Upper lobe of right lung (tissue), 1 donor: ENCODE measurements at regions not wholly inside any gene's neighbourhood (a gene's known extent, or its start where the extent isn't known, plus 50 kb on each side); places are given as distances from the start of the nearest gene placed in this dataset.

Experiments
- ATAC-seq: fragments of 200-7000 bp; cut with Tn5 transposase; one replicate; pipeline ENCODE4 v1.9.1; 2020; ENCODE audit warnings: mild to moderate bottlenecking, moderate library complexity
- DNase-seq: peaks from one replicate; pipeline ENCODE4 v3.0.0-alpha.2; 2020
- H3K27ac ChIP-seq: fragments of 200-600 bp; one replicate; pipeline ENCODE4 v1.8.0; 2022
- H3K27me3 ChIP-seq: fragments of 200-600 bp; one replicate; pipeline ENCODE4 v1.8.0; 2022; ENCODE audit warnings: mild to moderate bottlenecking
- H3K36me3 ChIP-seq: fragments of 200-600 bp; one replicate; pipeline ENCODE4 v1.8.0; 2022
- H3K4me1 ChIP-seq: fragments of 200-600 bp; one replicate; pipeline ENCODE4 v1.8.0; 2022
- H3K4me3 ChIP-seq: fragments of 200-600 bp; one replicate; pipeline ENCODE4 v1.8.0; 2022; ENCODE audit warnings: mild to moderate bottlenecking
- H3K9me3 ChIP-seq: fragments of 200-600 bp; one replicate; pipeline ENCODE4 v1.8.0; 2022
- intact Hi-C: fragments of 100-400 bp; cut with DNase I; formaldehyde crosslinking; loops from one replicate; pipeline ENCODE4 v1.11.0; 2022
- TF ChIP-seq, protein P1 (sequence below): fragments of 200-600 bp; IDR thresholded peaks from one replicate; pipeline ENCODE4 v1.8.0; 2022; ENCODE audit warnings: antibody characterized with exemption
- donor health status: DM: no; HTN: yes; CAD: no; lungs with severe emphysema.

DNA sequence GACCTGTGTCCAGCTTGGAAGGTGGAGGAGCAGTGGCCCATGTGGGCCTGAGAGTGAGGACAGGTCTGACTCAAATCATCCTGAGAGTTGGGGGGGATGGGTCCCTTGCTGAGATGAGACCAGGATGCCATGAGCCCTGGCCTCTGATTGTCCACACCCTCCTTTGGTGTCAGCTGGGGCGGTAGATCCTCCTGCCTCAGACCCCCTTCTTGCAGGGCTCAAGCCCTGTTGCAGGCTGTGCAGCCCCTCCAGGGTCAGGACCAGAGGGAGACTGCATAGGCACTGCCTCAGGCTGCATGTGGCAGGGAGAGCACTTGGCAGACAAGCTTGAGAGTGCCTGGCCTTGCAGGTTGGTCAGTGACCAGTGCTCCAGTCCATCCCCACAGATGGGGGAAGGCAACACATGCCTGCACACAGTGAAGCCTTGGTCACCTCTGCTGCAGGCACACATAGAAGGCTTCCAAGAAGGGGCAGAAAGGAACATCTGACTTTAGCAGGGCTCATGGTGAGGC lies 82.2 kb upstream of the ACTRT2 start:
- H3K4me1 ChIP-seq, result no peaks in the 10 kb centered on the region
- no peaks in the 10 kb centered on the region for H3K9me3 ChIP-seq
- H3K4me3 ChIP-seq, result no peak overlapping the region
- no peak for DNase-seq
- intact Hi-C loops, result no loop called here
- H3K36me3 ChIP-seq, result no peaks in the 10 kb centered on the region
- TF ChIP-seq, protein P1, sequence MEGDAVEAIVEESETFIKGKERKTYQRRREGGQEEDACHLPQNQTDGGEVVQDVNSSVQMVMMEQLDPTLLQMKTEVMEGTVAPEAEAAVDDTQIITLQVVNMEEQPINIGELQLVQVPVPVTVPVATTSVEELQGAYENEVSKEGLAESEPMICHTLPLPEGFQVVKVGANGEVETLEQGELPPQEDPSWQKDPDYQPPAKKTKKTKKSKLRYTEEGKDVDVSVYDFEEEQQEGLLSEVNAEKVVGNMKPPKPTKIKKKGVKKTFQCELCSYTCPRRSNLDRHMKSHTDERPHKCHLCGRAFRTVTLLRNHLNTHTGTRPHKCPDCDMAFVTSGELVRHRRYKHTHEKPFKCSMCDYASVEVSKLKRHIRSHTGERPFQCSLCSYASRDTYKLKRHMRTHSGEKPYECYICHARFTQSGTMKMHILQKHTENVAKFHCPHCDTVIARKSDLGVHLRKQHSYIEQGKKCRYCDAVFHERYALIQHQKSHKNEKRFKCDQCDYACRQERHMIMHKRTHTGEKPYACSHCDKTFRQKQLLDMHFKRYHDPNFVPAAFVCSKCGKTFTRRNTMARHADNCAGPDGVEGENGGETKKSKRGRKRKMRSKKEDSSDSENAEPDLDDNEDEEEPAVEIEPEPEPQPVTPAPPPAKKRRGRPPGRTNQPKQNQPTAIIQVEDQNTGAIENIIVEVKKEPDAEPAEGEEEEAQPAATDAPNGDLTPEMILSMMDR, result no peak
- no peak overlapping the region for H3K27ac ChIP-seq
- no peak for ATAC-seq
- H3K27me3 ChIP-seq, result no peaks in the 10 kb centered on the region

DNA sequence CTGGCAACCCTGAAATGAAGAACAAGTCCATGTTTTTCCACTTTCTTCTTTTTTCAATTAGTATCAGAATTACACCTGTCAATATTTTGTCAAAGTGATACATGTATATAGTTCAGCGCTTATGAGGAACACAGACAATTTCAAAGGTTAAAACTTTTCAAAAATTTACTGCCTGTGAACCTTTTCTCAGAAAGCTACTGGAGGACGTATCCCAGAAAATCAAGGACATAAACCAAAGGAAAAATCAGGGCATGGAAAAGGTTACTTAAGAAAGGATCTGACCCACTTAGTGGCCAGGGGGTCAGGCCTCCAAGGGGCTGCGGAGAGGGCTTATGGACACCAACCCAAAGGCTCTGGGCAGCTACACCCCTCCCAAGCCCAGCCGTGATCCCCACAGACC lies 81.1 kb upstream of the ACTRT2 start:
- Histone ChIP-seq H3K27ac (no peak overlapping the region), H3K4me1 (no peaks in the 10 kb centered on the region), H3K27me3 (no peaks in the 10 kb centered on the region), H3K9me3 (no peaks in the 10 kb centered on the region), H3K4me3 (no peak overlapping the region), H3K36me3 (no peaks in the 10 kb centered on the region)
- ATAC-seq, result no peak
- intact Hi-C loops, result no loop called here
- TF ChIP-seq, protein P1, result no peak
- DNase-seq, result no peak

DNA sequence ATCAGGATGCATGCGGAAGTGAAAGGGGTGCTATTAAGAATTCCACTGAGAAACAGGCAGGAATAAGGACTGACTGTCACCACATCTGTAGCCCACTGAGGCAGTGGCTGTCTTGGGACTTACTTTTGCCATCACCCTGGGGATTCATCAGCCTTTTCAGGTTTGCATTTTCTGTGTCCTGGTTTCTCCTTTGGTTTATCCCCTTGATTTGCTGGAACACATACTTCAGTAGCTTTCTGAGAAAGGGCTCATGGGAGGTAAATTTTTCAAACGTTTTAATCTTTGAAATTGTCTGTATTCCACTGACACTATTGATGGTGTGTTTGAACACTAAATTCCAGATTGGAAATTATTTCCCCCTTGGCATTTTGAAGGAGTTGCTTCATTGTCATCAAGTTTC lies 80.2 kb upstream of the ACTRT2 start:
- H3K27me3 ChIP-seq, result peaks cover 4% of the 10 kb centered on the region
- DNase-seq (no peak), ATAC-seq (no peak)
- TF ChIP-seq, protein P1, result no peak
- no peak overlapping the region for H3K27ac ChIP-seq
- no peaks in the 10 kb centered on the region for H3K36me3 ChIP-seq
- no peaks in the 10 kb centered on the region for H3K9me3 ChIP-seq
- intact Hi-C loops, result no loop called here
- H3K4me3 ChIP-seq, result no peak overlapping the region
- no peaks in the 10 kb centered on the region for H3K4me1 ChIP-seq

DNA sequence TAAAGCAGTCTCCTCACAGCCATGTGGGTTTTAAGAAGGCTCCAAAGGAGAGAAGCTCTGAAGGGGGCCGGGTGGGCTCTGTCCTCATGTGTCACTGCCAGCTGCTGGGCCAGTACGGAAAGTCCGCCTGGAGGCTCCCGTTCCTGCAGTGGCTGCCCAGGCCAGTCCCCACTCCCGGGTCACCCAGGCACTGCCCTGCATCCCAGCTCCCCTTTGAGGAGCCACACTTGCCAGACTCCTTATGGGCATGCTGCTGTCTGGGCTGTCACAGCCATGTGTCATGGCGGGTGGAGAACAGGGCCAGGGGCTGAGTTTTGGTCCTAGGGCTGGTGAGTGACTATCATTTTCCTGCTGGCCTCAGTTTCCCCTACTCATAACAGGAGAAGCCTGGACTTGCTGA lies 79.4 kb upstream of the ACTRT2 start:
- peak; percentile 30 for DNase-seq
- intact Hi-C loops, result no loop called here

DNA sequence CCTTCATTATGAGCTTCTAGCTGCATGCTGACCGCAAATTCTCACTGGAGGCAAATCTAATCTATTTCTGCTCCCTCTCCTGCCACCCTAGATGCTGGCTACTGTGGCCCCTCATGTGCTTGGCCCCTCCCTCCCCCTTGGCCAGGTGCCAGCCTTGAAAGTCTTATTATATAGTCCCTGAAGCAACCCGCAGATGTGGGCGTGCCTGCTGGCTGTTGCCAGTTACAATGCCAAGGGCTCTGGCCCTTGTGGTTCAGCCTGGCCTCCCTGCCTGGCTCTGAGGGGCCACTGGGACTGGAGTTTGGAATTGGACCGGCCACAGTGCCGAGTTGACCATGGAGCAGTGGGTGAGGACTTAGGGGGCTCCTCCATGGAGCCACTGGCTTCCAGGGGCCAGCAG lies 78.9 kb upstream of the ACTRT2 start:
- Histone ChIP-seq H3K27ac (no peak overlapping the region), H3K4me1 (no peaks in the 10 kb centered on the region), H3K4me3 (no peak overlapping the region), H3K36me3 (no peaks in the 10 kb centered on the region), H3K9me3 (no peaks in the 10 kb centered on the region), H3K27me3 (peaks cover 18% of the 10 kb centered on the region)
- intact Hi-C loops, result no loop called here
- DNase-seq, result peak; percentile 47
- TF ChIP-seq, protein P1, result no peak
- no peak for ATAC-seq

More for the DNA sequence above, 79.4 kb upstream of the ACTRT2 start:
- Histone ChIP-seq H3K27me3 (peaks cover 13% of the 10 kb centered on the region), H3K27ac (no peak overlapping the region), H3K4me1 (no peaks in the 10 kb centered on the region), H3K9me3 (no peaks in the 10 kb centered on the region), H3K36me3 (no peaks in the 10 kb centered on the region), H3K4me3 (no peak overlapping the region)
- TF ChIP-seq, protein P1, result no peak
- no peak for ATAC-seq

DNA sequence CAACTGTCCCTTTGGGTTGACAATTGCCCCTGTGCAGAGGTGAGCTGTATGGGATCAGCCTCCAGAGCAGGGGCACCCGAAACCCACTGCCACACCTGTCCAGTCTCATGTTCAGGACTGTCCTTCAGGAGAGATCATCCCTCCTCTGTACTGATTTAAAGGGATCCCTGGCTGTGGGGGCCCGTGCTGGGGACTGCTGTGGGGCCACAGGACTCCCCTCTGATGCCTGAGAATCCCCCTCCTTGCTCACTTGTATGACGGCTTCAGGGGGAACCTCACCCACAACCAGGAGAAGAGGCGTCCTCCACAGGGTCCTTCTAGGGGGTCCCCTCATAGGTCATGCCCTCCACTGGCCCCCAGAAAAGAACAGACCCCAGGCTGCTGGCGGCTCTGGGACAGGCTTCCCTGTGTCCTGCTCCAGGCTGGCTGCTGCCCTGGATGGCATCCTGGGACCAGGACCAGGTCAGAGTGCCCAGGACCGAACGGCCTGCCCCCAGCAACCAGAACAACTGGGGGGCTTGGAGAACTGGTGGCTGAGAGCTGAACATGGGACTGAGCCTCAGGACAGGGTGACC lies 77.5 kb upstream of the ACTRT2 start:
- no peaks in the 10 kb centered on the region for H3K4me1 ChIP-seq
- intact Hi-C loops, result no loop called here
- no peak overlapping the region for H3K4me3 ChIP-seq
- H3K36me3 ChIP-seq, result no peaks in the 10 kb centered on the region
- TF ChIP-seq, protein P1, result no peak
- H3K27me3 ChIP-seq, result peaks cover 30% of the 10 kb centered on the region
- DNase-seq (peak; percentile 45), ATAC-seq (no peak)
- no peaks in the 10 kb centered on the region for H3K9me3 ChIP-seq
- no peak overlapping the region for H3K27ac ChIP-seq
